ENCODE measurements at regions not wholly inside any gene's neighbourhood (a gene's known extent, or its start where the extent isn't known, plus 50 kb on each side); places are given as distances from the start of the nearest gene placed in this dataset.

DNA sequence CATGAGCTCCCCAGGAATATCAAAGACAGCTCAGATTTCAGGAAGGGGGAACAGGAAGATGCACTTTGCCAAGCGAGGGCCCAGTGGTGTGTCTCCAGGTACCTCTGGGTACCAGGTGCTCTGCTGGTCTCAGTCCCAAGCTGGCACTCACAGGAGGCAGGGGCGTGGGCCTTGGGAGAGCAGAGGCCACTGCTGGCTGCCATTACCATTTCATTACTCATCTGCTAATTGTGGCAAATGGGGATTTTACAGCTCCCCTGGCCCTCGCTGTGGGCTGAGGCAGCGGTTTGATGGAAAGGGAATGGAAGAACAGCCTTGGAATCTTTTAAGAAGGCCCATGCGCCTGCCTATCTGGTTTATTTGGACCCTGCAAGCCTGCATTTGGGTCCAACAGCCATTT lies 192.0 kb upstream of the NAV2 start:
- SMC1A ChIA-PET (ENCODE audit: uncharacterized antibody, unreplicated experiment), result no interaction called here
- POLR2A ChIA-PET, result no interaction called here
- DNase-seq (ENCODE audit: low read depth, low spot score) (no peak), FAIRE-seq (no peak), ATAC-seq (no peak)
- 45% methylated on average over 5 of the region's 5 CpGs for WGBS (ENCODE audit: insufficient coverage, insufficient replicate concordance, low lambda C conversion rate, missing lambda C conversion rate)
- H3K27ac ChIP-seq (ENCODE audit: control insufficient read depth, insufficient read depth), result no peak overlapping the region
- no peaks in the 10 kb centered on the region for H3K27me3 ChIP-seq (replicated peaks in 1 of 2; ENCODE audit: control insufficient read depth in 2 of 2, insufficient read depth in 2 of 2, low read length in 1 of 2)
- no peak overlapping the region for H3K9ac ChIP-seq (ENCODE audit: control insufficient read depth, insufficient read depth, low read length)
- H3K4me2 ChIP-seq (ENCODE audit: control insufficient read depth, insufficient read depth), result no peak overlapping the region
- RAD21 ChIA-PET (ENCODE audit: unreplicated experiment), result interaction anchor here (0.9 to 3.5 kb wide), 3 partner anchors 32 to 261 kb away, joined by 3 to 21 read pairs (median 8); no protein-coding TSS in a partner anchor
- H4K20me1 ChIP-seq (ENCODE audit: control insufficient read depth, insufficient read depth), result no peaks in the 10 kb centered on the region
- no peak overlapping the region for H2AFZ ChIP-seq (ENCODE audit: control insufficient read depth, low read depth, low read length)
- CTCF ChIA-PET, result interaction anchor here (1.4 to 1.5 kb wide), 2 partner anchors 33 to 197 kb away, joined by 4 to 7 read pairs; no protein-coding TSS in a partner anchor
- TF ChIP-seq EZH2 (IDR thresholded peaks at IDR 0.05; ENCODE audit: borderline replicate concordance, control insufficient read depth, low read depth, low read length), result no peak
- no TSS peak for BruUV-seq (replicated peaks)
- H3K4me1 ChIP-seq (ENCODE audit: control insufficient read depth, insufficient read depth, low read length), result peaks cover 8% of the 10 kb centered on the region
- H3K4me3 ChIP-seq, result no peak overlapping the region
- H3K79me2 ChIP-seq (ENCODE audit: control insufficient read depth, insufficient read depth, low read length), result no peaks in the 10 kb centered on the region
- intact Hi-C loops (cut with micrococcal nuclease; ENCODE audit: unreplicated experiment), result no loop called here
- no peaks in the 10 kb centered on the region for H3K36me3 ChIP-seq (ENCODE audit: control insufficient read depth in 2 of 2, insufficient read depth in 2 of 2, low read length in 1 of 2)
- in situ Hi-C loops (cut with MboI), result no loop called here
- H3K9me3 ChIP-seq (replicated peaks; ENCODE audit: control insufficient read depth, insufficient read depth, low read length), result no peaks in the 10 kb centered on the region

DNA sequence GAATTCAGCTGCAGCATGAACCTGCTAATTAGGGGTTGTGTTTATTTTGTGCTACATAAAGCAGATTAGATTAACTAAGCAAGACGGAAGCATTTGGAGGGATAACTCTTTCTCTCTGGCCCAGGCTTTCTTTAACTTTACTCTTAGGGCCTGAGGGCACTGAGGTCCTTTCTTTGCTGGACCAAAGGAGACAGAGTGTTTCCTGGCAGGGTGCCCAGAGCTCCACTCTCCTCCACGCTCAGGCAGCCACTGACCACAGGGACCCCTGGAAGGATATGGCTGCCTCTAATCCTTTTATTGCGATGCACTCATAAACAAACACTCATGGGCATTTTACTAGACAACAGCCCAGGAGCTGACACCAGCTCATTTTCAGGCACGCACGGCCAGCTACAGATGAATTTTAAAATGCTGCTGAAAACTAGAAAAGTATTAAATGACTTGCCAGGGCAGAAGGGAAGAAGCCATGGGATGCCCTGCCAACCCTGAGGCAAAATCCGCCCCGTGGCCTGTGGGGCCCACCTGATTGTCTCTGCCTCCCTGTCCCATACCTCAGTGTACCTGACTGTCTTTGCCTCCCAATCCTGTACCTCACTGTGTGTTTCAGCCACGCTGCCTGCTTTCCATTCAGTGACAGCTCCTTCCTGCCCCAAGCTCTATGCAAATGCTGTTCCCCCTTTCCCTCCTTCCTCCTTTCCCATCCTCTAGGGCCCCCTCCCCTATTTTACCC lies 192.6 kb upstream of the NAV2 start:
- H3K27me3 ChIP-seq (replicated peaks in 1 of 2; ENCODE audit: control insufficient read depth in 2 of 2, insufficient read depth in 2 of 2, low read length in 1 of 2), result no peaks in the 10 kb centered on the region
- DNase-seq (ENCODE audit: low read depth, low spot score), result no peak
- H3K9ac ChIP-seq (ENCODE audit: control insufficient read depth, insufficient read depth, low read length), result no peak overlapping the region
- SMC1A ChIA-PET (ENCODE audit: uncharacterized antibody, unreplicated experiment), result interaction anchor here (1.3 to 2.0 kb wide), 3 partner anchors 13 to 261 kb away, joined by 4 to 11 read pairs (median 5); no protein-coding TSS in a partner anchor
- BruUV-seq (replicated peaks), result no TSS peak
- intact Hi-C loops (cut with micrococcal nuclease; ENCODE audit: unreplicated experiment) (no loop called here), in situ Hi-C loops (cut with MboI) (no loop called here)
- no peak overlapping the region for H3K4me3 ChIP-seq
- no peak overlapping the region for H3K27ac ChIP-seq (ENCODE audit: control insufficient read depth, insufficient read depth)
- TF ChIP-seq MTA2 (IDR thresholded peaks at IDR 0.05; ENCODE audit: low read depth) (no peak), GATAD2B (conservative IDR thresholded peaks at IDR 0.05; ENCODE audit: low read depth) (no peak), NFYB (IDR thresholded peaks at IDR 0.05; ENCODE audit: insufficient read depth, low read depth, low read length) (no peak), DPF2 (IDR thresholded peaks at IDR 0.05) (no peak), EGR1 (IDR thresholded peaks at IDR 0.05; ENCODE audit: borderline replicate concordance in 1 of 2, low read depth in 2 of 2, low read length in 2 of 2) (no peak), MEF2A (IDR thresholded peaks at IDR 0.05; ENCODE audit: insufficient read depth, low read depth, low read length) (no peak), NRF1 (conservative IDR thresholded peaks at IDR 0.05; ENCODE audit: low read depth, low read length) (no peak), ZBED1 (IDR thresholded peaks at IDR 0.05; ENCODE audit: borderline replicate concordance) (no peak), KDM1A (IDR thresholded peaks at IDR 0.05; ENCODE audit: borderline replicate concordance) (no peak)
- TF ChIP-seq, protein P1, sequence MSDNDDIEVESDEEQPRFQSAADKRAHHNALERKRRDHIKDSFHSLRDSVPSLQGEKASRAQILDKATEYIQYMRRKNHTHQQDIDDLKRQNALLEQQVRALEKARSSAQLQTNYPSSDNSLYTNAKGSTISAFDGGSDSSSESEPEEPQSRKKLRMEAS (IDR thresholded peaks at IDR 0.05; ENCODE audit: low read depth, low read length), result no peak
- RAD21 ChIA-PET (ENCODE audit: unreplicated experiment), result interaction anchor here (0.9 to 3.5 kb wide), 4 partner anchors 33 to 260 kb away, joined by 3 to 21 read pairs (median 6); no protein-coding TSS in a partner anchor
- H2AFZ ChIP-seq (ENCODE audit: control insufficient read depth, low read depth, low read length), result no peak overlapping the region
- H3K4me2 ChIP-seq (ENCODE audit: control insufficient read depth, insufficient read depth), result no peak overlapping the region
- H3K36me3 ChIP-seq (ENCODE audit: control insufficient read depth in 2 of 2, insufficient read depth in 2 of 2, low read length in 1 of 2), result no peaks in the 10 kb centered on the region
- H3K9me3 ChIP-seq (replicated peaks; ENCODE audit: control insufficient read depth, insufficient read depth, low read length), result no peaks in the 10 kb centered on the region
- CTCF ChIA-PET, result interaction anchor here (1.0 to 1.9 kb wide), 6 partner anchors 23 to 196 kb away, joined by 3 to 10 read pairs (median 4); no protein-coding TSS in a partner anchor
- no peak for ATAC-seq
- no peaks in the 10 kb centered on the region for H4K20me1 ChIP-seq (ENCODE audit: control insufficient read depth, insufficient read depth)
- POLR2A ChIA-PET, result no interaction called here
- H3K79me2 ChIP-seq (ENCODE audit: control insufficient read depth, insufficient read depth, low read length), result no peaks in the 10 kb centered on the region
- peaks cover 2% of the 10 kb centered on the region for H3K4me1 ChIP-seq (ENCODE audit: control insufficient read depth, insufficient read depth, low read length)
- no peak for FAIRE-seq
- WGBS (ENCODE audit: insufficient coverage, insufficient replicate concordance, low lambda C conversion rate, missing lambda C conversion rate), result 52% methylated on average over 8 of the region's 8 CpGs

Data from GM12878 (cell line).